Keratinocyte (primary cell): ENCODE measurements at regions not wholly inside any gene's neighbourhood (a gene's known extent, or its start where the extent isn't known, plus 50 kb on each side); places are given as distances from the start of the nearest gene placed in this dataset.

Experiments used
- DNase-seq: peaks from one replicate; pipeline ENCODE4 v3.0.0-alpha.2; 2011; ENCODE audit warnings: low read depth, missing footprints, low spot score
- FAIRE-seq: peaks from 2 replicates; lab custom pipeline; 2011; peaks lifted over from hg19 to GRCh38; lab: Jason Lieb, UNC
- H2AFZ ChIP-seq: 2 replicates; pipeline ENCODE4 v1.6.0; 2012; ENCODE audit warnings: low read length, control low read depth, inconsistent platforms; ENCODE audit not compliant: control insufficient read depth
- H3K27ac ChIP-seq: 2 replicates; pipeline ENCODE4 v1.5.1; 2011; ENCODE audit warnings: low read length; ENCODE audit not compliant: control insufficient read depth, insufficient read depth
- H3K27me3 ChIP-seq: 3 replicates; pipeline ENCODE4 v1.6.0; 2011; ENCODE audit warnings: low read length; ENCODE audit not compliant: control insufficient read depth, insufficient read depth; ENCODE audit errors: extremely low read depth
- H3K36me3 ChIP-seq, 2 experiments: 2 replicates in 1 of 2; 3 replicates in 1 of 2; pipeline ENCODE4 v1.5.1; 2011; ENCODE audit warnings: low read length in 2 of 2, mild to moderate bottlenecking in 1 of 2; ENCODE audit not compliant: control insufficient read depth in 2 of 2, insufficient read depth in 2 of 2; ENCODE audit errors: extremely low read depth in 1 of 2
- H3K4me1 ChIP-seq: 3 replicates; pipeline ENCODE4 v1.5.1; 2011; ENCODE audit warnings: low read length; ENCODE audit not compliant: control insufficient read depth, insufficient read depth; ENCODE audit errors: extremely low read depth
- H3K4me2 ChIP-seq: 3 replicates; pipeline ENCODE4 v1.6.0; 2011; ENCODE audit warnings: low read depth, low read length; ENCODE audit not compliant: control insufficient read depth, insufficient read depth; ENCODE audit errors: extremely low read depth
- H3K4me3 ChIP-seq, 3 experiments: fragments of 200-600 bp in 1 of 3; sonication (generic) in 1 of 3; 2 replicates in 2 of 3; 3 replicates in 1 of 3; pipeline ENCODE4 v1.5.1; 2011 to 2016; ENCODE audit warnings: low read length in 3 of 3, mild to moderate bottlenecking in 3 of 3, control low read depth in 2 of 3, inconsistent platforms in 1 of 3, low read depth in 1 of 3, mixed read lengths in 1 of 3, mixed run types in 1 of 3, moderate library complexity in 1 of 3; ENCODE audit not compliant: control insufficient read depth in 2 of 3, insufficient read depth in 2 of 3; ENCODE audit errors: extremely low read depth in 1 of 3
- H3K79me2 ChIP-seq: 2 replicates; pipeline ENCODE4 v1.6.0; 2012; ENCODE audit warnings: low read length; ENCODE audit not compliant: control insufficient read depth, insufficient read depth
- H3K9ac ChIP-seq: 3 replicates; pipeline ENCODE4 v1.6.0; 2011; ENCODE audit warnings: low read length; ENCODE audit not compliant: control insufficient read depth, insufficient read depth; ENCODE audit errors: extremely low read depth
- H3K9me1 ChIP-seq: 3 replicates; pipeline ENCODE4 v1.6.0; 2011; ENCODE audit warnings: low read length; ENCODE audit not compliant: control insufficient read depth, insufficient read depth; ENCODE audit errors: extremely low read depth
- H3K9me3 ChIP-seq: 2 replicates; pipeline ENCODE4 v1.5.1; 2012; ENCODE audit warnings: low read depth, low read length; ENCODE audit not compliant: control insufficient read depth
- H4K20me1 ChIP-seq: 3 replicates; pipeline ENCODE4 v1.6.0; 2011; ENCODE audit warnings: low read length; ENCODE audit not compliant: control insufficient read depth, insufficient read depth; ENCODE audit errors: extremely low read depth
- EZH2 ChIP-seq: IDR thresholded peaks from one replicate; pipeline ENCODE4 v1.6.1; 2012; ENCODE audit warnings: inconsistent platforms, mild to moderate bottlenecking, low read length, moderate library complexity
- dilution Hi-C: fragments of 300-500 bp; cut with MboI; formaldehyde crosslinking; loops from one replicate; pipeline ENCODE4 v1.7.0; 2020; ENCODE audit warnings: low sequenced_read_pairs; ENCODE audit not compliant: extremely low pct_ligation_motif_present
- TF ChIP-seq, protein P1 (sequence below), 3 experiments: IDR thresholded peaks in 1 of 3; conservative IDR thresholded peaks in 1 of 3; optimal IDR thresholded peaks in 1 of 3; 2 replicates in 2 of 3; 3 replicates in 1 of 3; pipeline versions ENCODE3 to v1.5.1; 2011; ENCODE audit warnings: low read length in 3 of 3, mild to moderate bottlenecking in 3 of 3, moderate library complexity in 2 of 3, control low read depth in 1 of 3, inconsistent platforms in 1 of 3; ENCODE audit not compliant: insufficient read depth in 2 of 3; ENCODE audit errors: extremely low read depth in 1 of 3

DNA sequence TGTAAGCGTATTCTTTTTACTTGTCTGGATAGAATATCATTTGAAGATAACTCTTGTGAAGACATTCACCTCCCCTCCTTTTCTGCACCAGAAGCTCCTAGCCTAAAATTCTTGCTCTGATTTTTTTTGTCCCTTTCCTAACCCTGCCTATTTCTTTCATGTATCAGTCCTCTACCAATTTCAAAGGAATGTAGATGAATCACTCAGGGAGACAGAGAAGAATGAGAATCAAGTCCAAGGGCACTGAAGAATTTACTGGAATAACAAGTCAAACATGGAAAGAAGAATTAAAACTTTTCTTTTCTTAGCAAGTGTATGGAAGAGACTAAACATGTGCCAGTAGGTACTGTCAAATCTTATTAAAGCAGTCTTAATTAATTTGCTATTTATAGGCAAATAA lies 618.7 kb downstream of the DNAH5 start:
- Histone ChIP-seq H3K9ac (no peak overlapping the region), H3K4me1 (no peaks in the 10 kb centered on the region), H3K9me1 (no peaks in the 10 kb centered on the region), H3K79me2 (no peaks in the 10 kb centered on the region), H3K36me3 (no peaks in the 10 kb centered on the region), H3K4me2 (no peak overlapping the region), H3K27ac (no peak overlapping the region), H3K9me3 (no peaks in the 10 kb centered on the region), H3K4me3 (no peak overlapping the region), H4K20me1 (no peaks in the 10 kb centered on the region), H3K27me3 (no peaks in the 10 kb centered on the region), H2AFZ (no peak overlapping the region)
- no peak for FAIRE-seq
- dilution Hi-C loops, result no loop called here
- no peak for DNase-seq
- no peak for TF ChIP-seq EZH2
- TF ChIP-seq, protein P1, sequence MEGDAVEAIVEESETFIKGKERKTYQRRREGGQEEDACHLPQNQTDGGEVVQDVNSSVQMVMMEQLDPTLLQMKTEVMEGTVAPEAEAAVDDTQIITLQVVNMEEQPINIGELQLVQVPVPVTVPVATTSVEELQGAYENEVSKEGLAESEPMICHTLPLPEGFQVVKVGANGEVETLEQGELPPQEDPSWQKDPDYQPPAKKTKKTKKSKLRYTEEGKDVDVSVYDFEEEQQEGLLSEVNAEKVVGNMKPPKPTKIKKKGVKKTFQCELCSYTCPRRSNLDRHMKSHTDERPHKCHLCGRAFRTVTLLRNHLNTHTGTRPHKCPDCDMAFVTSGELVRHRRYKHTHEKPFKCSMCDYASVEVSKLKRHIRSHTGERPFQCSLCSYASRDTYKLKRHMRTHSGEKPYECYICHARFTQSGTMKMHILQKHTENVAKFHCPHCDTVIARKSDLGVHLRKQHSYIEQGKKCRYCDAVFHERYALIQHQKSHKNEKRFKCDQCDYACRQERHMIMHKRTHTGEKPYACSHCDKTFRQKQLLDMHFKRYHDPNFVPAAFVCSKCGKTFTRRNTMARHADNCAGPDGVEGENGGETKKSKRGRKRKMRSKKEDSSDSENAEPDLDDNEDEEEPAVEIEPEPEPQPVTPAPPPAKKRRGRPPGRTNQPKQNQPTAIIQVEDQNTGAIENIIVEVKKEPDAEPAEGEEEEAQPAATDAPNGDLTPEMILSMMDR (optimal IDR thresholded peaks at IDR 0.05 in 1 of 3, IDR thresholded peaks at IDR 0.05 in 1 of 3, conservative IDR thresholded peaks at IDR 0.05 in 1 of 3; ENCODE audit: extremely low read depth in 1 of 3, insufficient read depth in 2 of 3, low read length in 3 of 3), result no peak

DNA sequence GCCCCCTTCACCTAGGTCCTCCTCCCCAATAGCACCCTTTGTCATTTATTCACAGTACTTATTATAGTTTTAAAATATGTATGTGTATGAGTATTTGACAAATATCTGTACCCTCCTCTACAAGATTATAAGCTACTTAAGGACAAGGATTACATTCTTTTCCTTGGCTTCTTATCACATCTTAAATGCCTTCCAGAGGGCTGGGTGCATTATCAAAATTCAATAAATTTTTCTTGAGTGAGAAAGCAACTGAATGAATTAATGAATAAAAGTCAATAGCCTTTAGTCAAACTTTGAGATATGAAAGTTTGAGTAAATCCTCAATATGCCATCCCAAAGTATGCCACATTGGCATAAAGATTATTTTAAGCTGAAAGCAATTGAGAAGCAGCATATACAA lies 621.7 kb downstream of the DNAH5 start:
- H3K4me1 ChIP-seq, result no peaks in the 10 kb centered on the region
- H3K9me1 ChIP-seq, result no peaks in the 10 kb centered on the region
- no peak overlapping the region for H3K4me3 ChIP-seq
- no peak for TF ChIP-seq EZH2
- TF ChIP-seq, protein P1 (optimal IDR thresholded peaks at IDR 0.05 in 1 of 3, IDR thresholded peaks at IDR 0.05 in 1 of 3, conservative IDR thresholded peaks at IDR 0.05 in 1 of 3; ENCODE audit: extremely low read depth in 1 of 3, insufficient read depth in 2 of 3, low read length in 3 of 3), result no peak
- H3K9me3 ChIP-seq, result no peaks in the 10 kb centered on the region
- H3K4me2 ChIP-seq, result no peak overlapping the region
- dilution Hi-C loops, result no loop called here
- FAIRE-seq (no peak), DNase-seq (no peak)
- H3K9ac ChIP-seq, result no peak overlapping the region
- no peak overlapping the region for H2AFZ ChIP-seq
- no peaks in the 10 kb centered on the region for H3K79me2 ChIP-seq
- H3K27ac ChIP-seq, result no peak overlapping the region
- H3K36me3 ChIP-seq, result no peaks in the 10 kb centered on the region
- H3K27me3 ChIP-seq, result no peaks in the 10 kb centered on the region
- H4K20me1 ChIP-seq, result no peaks in the 10 kb centered on the region
